Stimulated activated naive B cell treated with anti-CD40 and anti-IgM and Interleukin-4, amounts not matched to agents 10 μg/mL and 1 μg/mL and 100 μg/mL, for 72 hours (primary cell): ENCODE measurements at regions not wholly inside any gene's neighbourhood (a gene's known extent, or its start where the extent isn't known, plus 50 kb on each side); places are given as distances from the start of the nearest gene placed in this dataset.

Experiments used
- ATAC-seq, 2 donors: fragments of 150-1000 bp; cut with Tn5 transposase; replicated peaks; 2 replicates each; pipeline ENCODE4 v1.10.0; 2021; ENCODE audit warnings: moderate library complexity in 1 of 2
- DNase-seq: peaks from one replicate; pipeline ENCODE4 v3.0.0; 2021
- H3K27ac Mint-ChIP-seq: one replicate; pipeline ENCODE4 v1.8.0; 2022; ENCODE audit warnings: mild to moderate bottlenecking, mixed read lengths
- H3K27me3 Mint-ChIP-seq, 2 donors: one replicate each; pipeline ENCODE4 v1.8.0; 2022; ENCODE audit warnings: mixed read lengths in 2 of 2
- H3K36me3 Mint-ChIP-seq, 2 donors: one replicate each; pipeline ENCODE4 v1.8.0; 2022; ENCODE audit warnings: mixed read lengths in 2 of 2, mild to moderate bottlenecking in 1 of 2
- H3K4me1 Mint-ChIP-seq, 2 donors: one replicate each; pipeline ENCODE4 v1.8.0; 2022; ENCODE audit warnings: mixed read lengths in 2 of 2, mild to moderate bottlenecking in 1 of 2
- H3K4me3 Mint-ChIP-seq, 2 donors: one replicate each; pipeline ENCODE4 v1.8.0; 2022; ENCODE audit warnings: mild to moderate bottlenecking in 2 of 2, mixed read lengths in 2 of 2, moderate library complexity in 1 of 2
- H3K9me3 Mint-ChIP-seq, 2 donors: one replicate each; pipeline ENCODE4 v1.8.0; 2022; ENCODE audit warnings: mixed read lengths in 2 of 2, mild to moderate bottlenecking in 1 of 2

DNA sequence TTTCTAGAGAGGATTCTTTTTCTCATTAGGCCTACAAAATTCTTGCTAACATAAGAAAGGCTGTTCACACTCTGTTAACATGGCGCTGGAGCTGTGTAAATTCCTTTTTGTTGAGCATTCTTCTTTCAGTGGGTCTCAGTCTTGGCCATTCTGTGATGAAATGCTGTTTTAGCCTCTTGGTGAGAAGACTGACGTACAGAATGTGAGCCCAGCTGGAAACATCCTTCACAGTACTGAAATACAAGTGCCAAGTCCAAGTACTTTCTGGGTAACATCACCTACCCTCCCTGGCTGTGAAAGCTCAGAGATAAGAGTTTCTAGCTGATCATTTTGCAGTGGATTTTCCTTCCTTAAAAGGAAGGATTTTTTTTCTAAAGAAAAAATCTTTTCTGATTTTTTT lies 231.8 kb downstream of the AHR start:
- H3K4me1 Mint-ChIP-seq: peaks cover 3 to 8% of the 10 kb centered on the region in 2 donors
- no peak overlapping the region for H3K27ac Mint-ChIP-seq
- H3K36me3 Mint-ChIP-seq: no peaks in the 10 kb centered on the region
- no peak for ATAC-seq
- H3K4me3 Mint-ChIP-seq: no peak overlapping the region
- H3K9me3 Mint-ChIP-seq: no peaks in the 10 kb centered on the region
- no peaks in the 10 kb centered on the region for H3K27me3 Mint-ChIP-seq
- no peak for DNase-seq

DNA sequence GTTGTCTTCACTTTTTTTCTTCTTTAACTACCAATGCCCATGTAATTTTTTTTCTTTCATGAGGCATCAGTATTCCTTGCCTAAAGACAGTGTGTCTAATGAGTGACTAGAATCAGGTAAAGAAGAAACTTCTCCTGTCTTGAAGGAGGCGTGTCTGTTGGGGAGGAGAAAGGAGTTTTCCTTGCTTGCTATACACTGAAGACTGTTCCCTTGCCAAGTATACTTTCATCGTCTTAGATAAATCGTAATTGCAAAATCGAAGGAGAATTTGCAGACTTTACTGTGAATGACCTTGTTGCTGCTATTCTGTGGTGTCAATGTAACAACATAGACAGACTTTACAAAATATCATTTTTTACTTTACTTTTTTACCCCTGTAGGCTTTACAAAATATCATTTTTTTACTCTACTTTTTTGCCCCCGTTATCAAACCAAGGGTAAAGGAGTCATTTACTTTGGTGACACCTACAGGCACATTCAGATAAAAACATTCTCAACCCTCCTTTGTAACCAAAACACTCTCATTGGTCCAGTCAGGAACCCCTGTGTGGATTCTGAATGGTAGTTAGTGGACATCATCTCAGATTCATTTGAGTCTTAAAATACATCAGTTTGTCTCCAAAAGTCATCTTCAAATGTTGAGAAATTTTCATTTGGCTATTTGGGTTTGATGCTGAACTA lies 232.4 kb downstream of the AHR start:
- Mint-ChIP-seq H3K4me3 (no peak overlapping the region), H3K27me3 (no peaks in the 10 kb centered on the region), H3K9me3 (no peaks in the 10 kb centered on the region), H3K4me1 (peaks cover 3 to 8% of the 10 kb centered on the region in 2 donors), H3K36me3 (no peaks in the 10 kb centered on the region), H3K27ac (no peak overlapping the region)
- peak; percentile 49 to 59 for ATAC-seq
- DNase-seq: no peak

DNA sequence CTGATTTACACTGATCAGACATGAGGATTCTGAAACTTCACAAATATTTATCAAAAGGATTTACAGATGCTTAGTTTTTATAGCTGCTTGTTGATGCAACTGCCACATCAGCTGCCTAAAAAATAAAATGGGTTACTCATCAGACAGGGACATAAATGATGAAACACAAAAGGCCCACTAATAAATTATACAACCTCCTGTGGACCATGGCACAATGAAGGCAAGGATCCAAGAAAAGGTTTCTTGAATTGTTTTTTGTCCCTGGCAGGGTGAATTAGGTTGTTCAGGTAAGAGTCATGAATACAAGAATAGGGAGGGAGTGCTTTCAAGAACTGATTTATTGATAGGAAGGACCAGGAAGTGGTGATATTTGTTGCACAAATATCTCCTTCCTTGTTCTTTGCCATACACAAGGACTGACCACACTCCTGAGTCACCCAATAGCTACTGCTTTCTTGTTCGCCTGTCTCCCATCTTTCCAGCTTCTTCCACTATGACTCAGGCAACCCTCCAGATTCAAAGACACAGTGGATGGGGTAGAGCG lies 234.5 kb downstream of the AHR start:
- Mint-ChIP-seq H3K4me1 (peaks cover 3 to 8% of the 10 kb centered on the region in 2 donors), H3K36me3 (no peaks in the 10 kb centered on the region), H3K9me3 (no peaks in the 10 kb centered on the region), H3K27ac (no peak overlapping the region), H3K4me3 (no peak overlapping the region), H3K27me3 (no peaks in the 10 kb centered on the region)
- DNase-seq: no peak
- ATAC-seq: no peak

DNA sequence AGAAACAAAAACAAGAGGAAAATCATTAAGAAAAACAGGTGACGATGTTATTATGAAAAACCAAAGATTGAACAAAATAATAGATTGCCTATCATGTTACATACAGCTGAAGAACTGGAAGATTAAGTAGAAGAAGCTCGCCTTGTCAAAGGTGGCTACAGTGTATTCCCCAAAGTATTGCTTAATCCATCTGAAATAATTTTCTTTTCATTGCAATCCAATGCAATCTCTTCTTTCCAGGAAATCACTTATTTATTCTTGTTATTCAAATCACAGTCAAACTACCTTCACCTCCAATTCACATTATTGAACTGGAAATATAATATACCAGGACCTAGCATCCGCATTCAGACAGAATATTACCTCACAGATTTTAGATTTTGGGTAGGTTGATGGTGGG lies 235.9 kb downstream of the AHR start:
- ATAC-seq (no peak), DNase-seq (no peak)
- no peak overlapping the region for H3K4me3 Mint-ChIP-seq
- no peak overlapping the region for H3K27ac Mint-ChIP-seq
- H3K27me3 Mint-ChIP-seq: no peaks in the 10 kb centered on the region
- peaks cover 3 to 8% of the 10 kb centered on the region in 2 donors for H3K4me1 Mint-ChIP-seq
- no peaks in the 10 kb centered on the region for H3K9me3 Mint-ChIP-seq
- H3K36me3 Mint-ChIP-seq: no peaks in the 10 kb centered on the region

DNA sequence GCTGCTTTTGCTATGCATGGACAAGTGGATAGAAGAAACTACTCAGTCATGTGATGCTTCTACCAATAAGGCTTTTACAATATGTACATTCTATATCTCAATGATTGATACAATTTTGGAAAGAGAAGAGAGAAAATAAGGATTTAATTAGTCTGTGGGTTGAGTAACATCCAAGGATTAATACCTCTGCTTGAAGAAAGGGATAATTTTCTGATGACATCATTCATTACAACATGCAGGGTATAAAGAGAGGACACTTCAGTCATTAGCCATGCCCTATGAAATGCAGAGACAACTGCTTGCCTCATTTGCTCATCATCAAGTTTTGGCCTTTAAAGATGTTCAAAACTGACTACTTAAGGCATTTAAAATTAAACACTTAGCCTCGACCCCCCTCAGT lies 237.3 kb downstream of the AHR start:
- H3K27me3 Mint-ChIP-seq: no peaks in the 10 kb centered on the region
- H3K36me3 Mint-ChIP-seq: no peaks in the 10 kb centered on the region
- no peak overlapping the region for H3K4me3 Mint-ChIP-seq
- ATAC-seq (no peak), DNase-seq (no peak)
- H3K4me1 Mint-ChIP-seq: peaks cover 3 to 8% of the 10 kb centered on the region in 2 donors
- no peaks in the 10 kb centered on the region for H3K9me3 Mint-ChIP-seq
- H3K27ac Mint-ChIP-seq: no peak overlapping the region

DNA sequence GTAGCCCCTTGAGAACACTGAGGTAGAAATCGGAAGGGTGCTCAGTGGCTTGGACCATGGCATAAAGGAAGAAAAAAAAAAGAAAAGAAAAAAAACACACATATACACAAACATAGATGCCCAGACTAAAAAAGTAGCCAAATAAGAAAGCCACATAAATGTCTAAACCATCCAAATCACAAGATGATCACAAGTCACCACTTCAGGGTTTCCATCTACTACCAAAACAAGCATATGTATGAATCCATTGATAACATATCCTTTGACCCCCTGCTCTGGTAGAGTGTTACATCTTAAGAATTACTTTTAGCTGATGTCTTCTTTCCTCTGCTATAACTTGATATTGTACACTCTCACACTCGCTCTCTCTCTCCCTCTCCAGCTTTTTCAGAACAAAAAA lies 245.9 kb downstream of the AHR start:
- DNase-seq (no peak), ATAC-seq (no peak)
- H3K4me1 Mint-ChIP-seq: no peaks in the 10 kb centered on the region
- H3K36me3 Mint-ChIP-seq: no peaks in the 10 kb centered on the region
- H3K4me3 Mint-ChIP-seq: no peak overlapping the region
- no peaks in the 10 kb centered on the region for H3K9me3 Mint-ChIP-seq
- H3K27me3 Mint-ChIP-seq: no peaks in the 10 kb centered on the region
- no peak overlapping the region for H3K27ac Mint-ChIP-seq

DNA sequence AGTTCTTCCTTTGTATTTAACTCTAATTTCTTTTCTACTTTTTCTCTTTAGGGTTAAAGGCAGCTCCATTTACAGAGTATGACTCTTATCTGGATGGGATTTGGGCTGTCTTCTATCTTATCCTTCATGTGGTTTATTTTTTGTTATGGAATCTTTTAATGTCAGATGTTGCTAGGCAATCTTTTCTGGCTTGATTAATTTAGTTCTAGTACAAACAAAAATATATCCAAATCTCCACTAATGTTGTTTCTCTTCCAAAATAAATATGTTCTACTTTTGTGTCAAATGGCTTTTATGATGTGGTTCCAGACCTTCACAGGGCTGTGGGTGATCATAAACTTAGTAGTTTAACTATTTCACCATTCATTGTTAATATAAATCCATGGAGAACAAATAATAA lies 246.9 kb downstream of the AHR start:
- H3K4me3 Mint-ChIP-seq: no peak overlapping the region
- no peak overlapping the region for H3K27ac Mint-ChIP-seq
- ATAC-seq (no peak), DNase-seq (no peak)
- no peaks in the 10 kb centered on the region for H3K36me3 Mint-ChIP-seq
- no peaks in the 10 kb centered on the region for H3K4me1 Mint-ChIP-seq
- H3K27me3 Mint-ChIP-seq: no peaks in the 10 kb centered on the region
- no peaks in the 10 kb centered on the region for H3K9me3 Mint-ChIP-seq

- H3K9me3 Mint-ChIP-seq: no peaks in the 10 kb centered on the region
- H3K27me3 Mint-ChIP-seq: no peaks in the 10 kb centered on the region
- ATAC-seq (no peak), DNase-seq (no peak)
- no peak overlapping the region for H3K4me3 Mint-ChIP-seq
- H3K4me1 Mint-ChIP-seq: no peaks in the 10 kb centered on the region
- no peaks in the 10 kb centered on the region for H3K36me3 Mint-ChIP-seq
- no peak overlapping the region for H3K27ac Mint-ChIP-seq
Observed at GRCh38 chr7:17546189-17546588, 247.7 kb downstream of the AHR start.

DNA sequence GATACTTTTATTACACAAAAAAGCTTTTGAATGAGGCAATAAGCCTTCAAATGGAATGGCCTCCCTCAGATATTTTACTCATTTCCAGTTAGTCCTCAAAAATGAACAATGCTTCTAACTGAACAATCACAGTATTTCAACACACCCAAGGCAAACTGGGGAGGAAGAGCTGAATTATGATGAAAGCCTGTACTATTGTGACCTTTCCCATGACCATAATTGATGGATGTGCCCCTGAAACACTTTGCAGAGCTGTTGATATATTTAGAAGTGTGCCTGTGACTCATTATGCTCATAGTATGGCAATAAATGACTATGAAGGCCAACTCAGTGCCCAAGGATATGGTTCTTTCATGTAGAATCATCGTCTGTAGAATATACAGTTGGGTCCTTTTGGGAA lies 248.1 kb downstream of the AHR start:
- H3K4me1 Mint-ChIP-seq: no peaks in the 10 kb centered on the region
- no peak for ATAC-seq
- no peak for DNase-seq
- no peak overlapping the region for H3K27ac Mint-ChIP-seq
- no peaks in the 10 kb centered on the region for H3K27me3 Mint-ChIP-seq
- no peak overlapping the region for H3K4me3 Mint-ChIP-seq
- H3K9me3 Mint-ChIP-seq: no peaks in the 10 kb centered on the region
- no peaks in the 10 kb centered on the region for H3K36me3 Mint-ChIP-seq

GRCh38 chr7:17548014-17548653 lies 249.7 kb downstream of the AHR start:
- Mint-ChIP-seq H3K36me3 (no peaks in the 10 kb centered on the region), H3K27me3 (no peaks in the 10 kb centered on the region), H3K27ac (no peak overlapping the region), H3K9me3 (no peaks in the 10 kb centered on the region), H3K4me3 (no peak overlapping the region), H3K4me1 (no peaks in the 10 kb centered on the region)
- ATAC-seq (no peak), DNase-seq (no peak)

- DNase-seq (no peak), ATAC-seq (no peak)
- Mint-ChIP-seq H3K4me1 (peaks cover under 1 to 2% of the 10 kb centered on the region in 2 donors), H3K4me3 (no peak overlapping the region), H3K27ac (no peak overlapping the region), H3K9me3 (no peaks in the 10 kb centered on the region), H3K27me3 (no peaks in the 10 kb centered on the region), H3K36me3 (no peaks in the 10 kb centered on the region)
Observed at GRCh38 chr7:17549406-17549805, 251.0 kb downstream of the AHR start.

DNA sequence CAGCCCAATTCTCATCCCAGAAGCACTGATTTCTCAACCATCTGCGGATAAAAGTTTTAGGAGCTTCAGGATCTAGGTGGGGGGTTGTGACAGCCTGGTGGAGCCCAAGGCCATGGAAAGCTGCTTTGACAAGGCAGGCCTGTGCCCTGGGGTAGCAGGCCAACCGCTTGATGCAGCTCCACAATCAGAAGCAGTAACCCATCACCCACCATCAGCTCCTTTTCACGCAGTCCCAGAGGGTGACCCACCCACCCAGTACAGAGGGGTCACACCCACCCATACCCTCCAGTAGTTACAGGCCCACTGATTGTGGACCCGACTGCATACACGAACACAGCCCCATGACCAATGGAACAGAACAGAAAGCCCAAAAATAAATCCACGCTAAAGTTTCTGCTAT lies 253.9 kb downstream of the AHR start:
- no peaks in the 10 kb centered on the region for H3K9me3 Mint-ChIP-seq
- H3K27ac Mint-ChIP-seq: no peak overlapping the region
- H3K4me3 Mint-ChIP-seq: no peak overlapping the region
- H3K4me1 Mint-ChIP-seq: peaks cover 5 to 8% of the 10 kb centered on the region in 2 donors
- DNase-seq: no peak
- ATAC-seq: no peak
- H3K27me3 Mint-ChIP-seq: no peaks in the 10 kb centered on the region
- H3K36me3 Mint-ChIP-seq: no peaks in the 10 kb centered on the region

GRCh38 chr7:17552952-17553351 lies 254.5 kb downstream of the AHR start:
- no peak for DNase-seq

GRCh38 chr7:17554341-17555015 lies 256.0 kb downstream of the AHR start:
- DNase-seq: no peak
- Mint-ChIP-seq H3K27me3 (no peaks in the 10 kb centered on the region), H3K9me3 (no peaks in the 10 kb centered on the region), H3K36me3 (no peaks in the 10 kb centered on the region), H3K4me3 (no peak overlapping the region), H3K27ac (no peak overlapping the region), H3K4me1 (peaks cover 5 to 8% of the 10 kb centered on the region in 2 donors)
- peak; percentile 47 to 52 for ATAC-seq

More at GRCh38 chr7:17552952-17553351, 254.5 kb downstream of the AHR start:
- Mint-ChIP-seq H3K36me3 (no peaks in the 10 kb centered on the region), H3K27me3 (no peaks in the 10 kb centered on the region), H3K4me1 (peaks cover 5 to 8% of the 10 kb centered on the region in 2 donors), H3K27ac (no peak overlapping the region), H3K4me3 (no peak overlapping the region), H3K9me3 (no peaks in the 10 kb centered on the region)
- no peak for ATAC-seq
